ENCODE measurements at regions not wholly inside any gene's neighbourhood (a gene's known extent, or its start where the extent isn't known, plus 50 kb on each side); places are given as distances from the start of the nearest gene placed in this dataset.

DNA sequence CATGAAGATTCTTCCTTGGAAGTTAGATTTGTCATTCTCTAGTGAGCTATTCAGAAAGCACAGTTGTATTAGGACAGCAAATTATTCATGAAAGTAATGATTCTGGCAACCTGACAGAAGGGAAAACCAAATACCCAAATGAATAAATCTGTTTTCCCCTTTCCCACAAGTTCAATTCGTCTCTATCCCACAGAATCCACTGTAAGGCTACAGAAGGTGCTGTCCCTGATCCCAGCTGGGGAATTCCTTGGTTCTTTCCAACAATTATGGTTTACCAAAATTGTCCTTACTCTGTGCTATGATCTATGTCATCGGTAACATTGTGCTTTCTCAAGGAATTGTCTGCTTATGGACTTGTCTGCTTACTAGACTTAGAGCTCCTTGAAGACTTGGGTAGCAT, 104.2 kb downstream of the FASLG start:
- Histone ChIP-seq H3K9me3 (no peaks in the 10 kb centered on the region), H3K9ac (ENCODE audit: low read depth in 2 of 2, low read length in 2 of 2) (no peak overlapping the region), H3K4me1 (no peaks in the 10 kb centered on the region), H3K4me3 (no peak overlapping the region), H3K27ac (no peak overlapping the region), H3K36me3 (no peaks in the 10 kb centered on the region), H3K27me3 (no peaks in the 10 kb centered on the region)
- TF ChIP-seq, protein P1, sequence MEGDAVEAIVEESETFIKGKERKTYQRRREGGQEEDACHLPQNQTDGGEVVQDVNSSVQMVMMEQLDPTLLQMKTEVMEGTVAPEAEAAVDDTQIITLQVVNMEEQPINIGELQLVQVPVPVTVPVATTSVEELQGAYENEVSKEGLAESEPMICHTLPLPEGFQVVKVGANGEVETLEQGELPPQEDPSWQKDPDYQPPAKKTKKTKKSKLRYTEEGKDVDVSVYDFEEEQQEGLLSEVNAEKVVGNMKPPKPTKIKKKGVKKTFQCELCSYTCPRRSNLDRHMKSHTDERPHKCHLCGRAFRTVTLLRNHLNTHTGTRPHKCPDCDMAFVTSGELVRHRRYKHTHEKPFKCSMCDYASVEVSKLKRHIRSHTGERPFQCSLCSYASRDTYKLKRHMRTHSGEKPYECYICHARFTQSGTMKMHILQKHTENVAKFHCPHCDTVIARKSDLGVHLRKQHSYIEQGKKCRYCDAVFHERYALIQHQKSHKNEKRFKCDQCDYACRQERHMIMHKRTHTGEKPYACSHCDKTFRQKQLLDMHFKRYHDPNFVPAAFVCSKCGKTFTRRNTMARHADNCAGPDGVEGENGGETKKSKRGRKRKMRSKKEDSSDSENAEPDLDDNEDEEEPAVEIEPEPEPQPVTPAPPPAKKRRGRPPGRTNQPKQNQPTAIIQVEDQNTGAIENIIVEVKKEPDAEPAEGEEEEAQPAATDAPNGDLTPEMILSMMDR (IDR thresholded peaks at IDR 0.05), result no peak
- intact Hi-C loops (cut with DNase I), result no loop called here
- DNase-seq, result no peak

DNA sequence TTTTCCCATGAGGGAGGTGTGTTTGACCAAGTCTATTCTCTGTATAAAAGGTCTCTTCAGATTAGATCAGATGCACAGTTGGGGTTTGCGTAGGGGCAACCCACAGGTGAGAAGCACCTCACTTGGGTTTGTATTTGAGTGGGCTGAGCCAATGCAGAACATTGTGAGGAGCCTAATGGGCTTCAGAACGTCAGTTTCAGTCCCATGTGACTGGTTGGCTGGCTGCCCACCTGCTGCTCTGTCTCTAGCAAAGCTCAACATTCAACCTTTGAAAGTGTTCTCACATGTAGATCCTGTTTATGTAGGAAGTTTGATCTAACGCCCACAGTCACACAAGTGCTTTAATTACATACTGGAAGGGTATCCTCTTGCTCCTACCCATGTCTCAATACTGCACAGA, 105.5 kb downstream of the FASLG start:
- no peaks in the 10 kb centered on the region for H3K4me1 ChIP-seq
- no peaks in the 10 kb centered on the region for H3K9me3 ChIP-seq
- DNase-seq, result no peak
- no peaks in the 10 kb centered on the region for H3K36me3 ChIP-seq
- H3K27ac ChIP-seq, result no peak overlapping the region
- intact Hi-C loops (cut with DNase I), result no loop called here
- H3K9ac ChIP-seq (ENCODE audit: low read depth in 2 of 2, low read length in 2 of 2), result no peak overlapping the region
- TF ChIP-seq, protein P1 (IDR thresholded peaks at IDR 0.05), result no peak
- H3K4me3 ChIP-seq, result no peak overlapping the region
- no peaks in the 10 kb centered on the region for H3K27me3 ChIP-seq

GRCh38 chr1:172766462-172766861, 107.6 kb downstream of the FASLG start:
- Histone ChIP-seq H3K4me3 (no peak overlapping the region), H3K27ac (no peak overlapping the region), H3K4me1 (no peaks in the 10 kb centered on the region), H3K27me3 (no peaks in the 10 kb centered on the region), H3K36me3 (no peaks in the 10 kb centered on the region), H3K9me3 (no peaks in the 10 kb centered on the region), H3K9ac (ENCODE audit: low read depth in 2 of 2, low read length in 2 of 2) (no peak overlapping the region)
- intact Hi-C loops (cut with DNase I), result no loop called here
- TF ChIP-seq, protein P1 (IDR thresholded peaks at IDR 0.05), result no peak
- no peak for DNase-seq

- H3K4me3 ChIP-seq, result no peak overlapping the region
- DNase-seq, result peak; percentile 25
- no peaks in the 10 kb centered on the region for H3K9me3 ChIP-seq
- H3K27me3 ChIP-seq, result no peaks in the 10 kb centered on the region
- no peak overlapping the region for H3K9ac ChIP-seq (ENCODE audit: low read depth in 2 of 2, low read length in 2 of 2)
- TF ChIP-seq, protein P1 (IDR thresholded peaks at IDR 0.05), result no peak
- no peaks in the 10 kb centered on the region for H3K36me3 ChIP-seq
- no peaks in the 10 kb centered on the region for H3K4me1 ChIP-seq
- intact Hi-C loops (cut with DNase I), result no loop called here
- H3K27ac ChIP-seq, result no peak overlapping the region
These were observed 111.2 kb downstream of the FASLG start for GRCh38 chr1:172770071-172770470.

- no peak for DNase-seq
- H3K9ac ChIP-seq (ENCODE audit: low read depth in 2 of 2, low read length in 2 of 2), result no peak overlapping the region
- no peaks in the 10 kb centered on the region for H3K27me3 ChIP-seq
- H3K27ac ChIP-seq, result no peak overlapping the region
- no peak overlapping the region for H3K4me3 ChIP-seq
- intact Hi-C loops (cut with DNase I), result no loop called here
- no peaks in the 10 kb centered on the region for H3K36me3 ChIP-seq
- TF ChIP-seq, protein P1 (IDR thresholded peaks at IDR 0.05), result no peak
- H3K9me3 ChIP-seq, result no peaks in the 10 kb centered on the region
- H3K4me1 ChIP-seq, result no peaks in the 10 kb centered on the region
These were observed 115.7 kb downstream of the FASLG start for GRCh38 chr1:172774561-172774960.

- no peaks in the 10 kb centered on the region for H3K36me3 ChIP-seq
- TF ChIP-seq, protein P1 (IDR thresholded peaks at IDR 0.05), result no peak
- no peaks in the 10 kb centered on the region for H3K4me1 ChIP-seq
- no peak overlapping the region for H3K27ac ChIP-seq
- no peak for DNase-seq
- H3K4me3 ChIP-seq, result no peak overlapping the region
- intact Hi-C loops (cut with DNase I), result no loop called here
- H3K27me3 ChIP-seq, result no peaks in the 10 kb centered on the region
- no peaks in the 10 kb centered on the region for H3K9me3 ChIP-seq
- H3K9ac ChIP-seq (ENCODE audit: low read depth in 2 of 2, low read length in 2 of 2), result no peak overlapping the region
These were observed 116.7 kb downstream of the FASLG start for GRCh38 chr1:172775606-172776005.

Measured in colonic mucosa (tissue), 4 donors.